IMR-90 (cell line): ENCODE measurements at regions not wholly inside any gene's neighbourhood (a gene's known extent, or its start where the extent isn't known, plus 50 kb on each side); places are given as distances from the start of the nearest gene placed in this dataset.

Experiments
- ATAC-seq: fragments of 200-7000 bp; cut with Tn5 transposase; 2 replicates; pipeline ENCODE4 v1.9.1; 2020; ENCODE audit warnings: low read depth, mild to moderate bottlenecking, moderate library complexity
- BruUV-seq: library from RNA; stranded (reverse); fragments of 400-500 nt; replicated peaks from 2 replicates; lab custom pipeline; 2021; lab: Mats Ljungman, UMichigan
- CTCF ChIA-PET: fragments of 300-600 bp; formaldehyde crosslinking; extraction: SDS; loops from one replicate; lab custom pipeline; 2021; ENCODE audit warnings: antibody characterized with exemption; lab: Yijun Ruan, JAX
- POLR2A ChIA-PET: fragments of 300-600 bp; sonication (Branson Sonifier 250); formaldehyde crosslinking; loops from one replicate; lab custom pipeline; 2022; ENCODE audit warnings: antibody characterized with exemption; ENCODE audit not compliant: unreplicated experiment; lab: Charles Lee
- DNase-seq: peaks from one replicate; pipeline ENCODE4 v3.0.0; 2013
- H2AFZ ChIP-seq: replicated peaks from 2 replicates; pipeline ENCODE3; 2013; ENCODE audit warnings: low read length, mild to moderate bottlenecking; ENCODE audit not compliant: poor library complexity
- H2AK5ac ChIP-seq: 2 replicates; pipeline ENCODE4 v1.6.1; 2013; ENCODE audit warnings: low read depth, low read length, inconsistent platforms
- H2AK9ac ChIP-seq: replicated peaks from 2 replicates; pipeline ENCODE3; 2013; ENCODE audit warnings: mild to moderate bottlenecking, low read depth, low read length, moderate library complexity; ENCODE audit not compliant: poor library complexity
- H2BK120ac ChIP-seq: 2 replicates; pipeline ENCODE4 v1.6.1; 2013; ENCODE audit warnings: low read depth, low read length, inconsistent platforms
- H2BK15ac ChIP-seq: 3 replicates; pipeline ENCODE4 v1.6.1; 2013; ENCODE audit warnings: low read depth, low read length, inconsistent platforms
- H2BK20ac ChIP-seq: 2 replicates; pipeline ENCODE4 v1.6.1; 2013; ENCODE audit warnings: low read depth, mild to moderate bottlenecking, inconsistent platforms, low read length, moderate library complexity
- H2BK5ac ChIP-seq: 2 replicates; pipeline ENCODE4 v1.6.1; 2013; ENCODE audit warnings: mild to moderate bottlenecking, low read depth, low read length, inconsistent platforms; ENCODE audit not compliant: poor library complexity, severe bottlenecking
- H3K14ac ChIP-seq: replicated peaks from 2 replicates; pipeline ENCODE4 v1.6.1; 2013; ENCODE audit warnings: low read depth, low read length, inconsistent platforms
- H3K18ac ChIP-seq: 2 replicates; pipeline ENCODE4 v1.6.1; 2013; ENCODE audit warnings: low read depth, low read length, control low read depth
- H3K23ac ChIP-seq: 2 replicates; pipeline ENCODE4 v1.6.1; 2013; ENCODE audit warnings: low read depth, low read length, inconsistent platforms
- H3K27ac ChIP-seq: 2 replicates; pipeline ENCODE4 v1.5.1; 2013; ENCODE audit warnings: mild to moderate bottlenecking, control low read depth, low read length; ENCODE audit not compliant: insufficient read depth
- H3K27me3 ChIP-seq: 2 replicates; pipeline ENCODE4 v1.6.1; 2013; ENCODE audit warnings: low read length; ENCODE audit not compliant: control insufficient read depth, insufficient read depth
- H3K36me3 ChIP-seq: 2 replicates; pipeline ENCODE4 v1.6.1; 2013; ENCODE audit warnings: low read length, mixed read lengths; ENCODE audit not compliant: control insufficient read depth, insufficient read depth
- H3K4ac ChIP-seq: 2 replicates; pipeline ENCODE4 v1.6.1; 2013; ENCODE audit warnings: low read depth, low read length, inconsistent platforms
- H3K4me1 ChIP-seq: 2 replicates; pipeline ENCODE4 v1.6.1; 2013; ENCODE audit warnings: low read length, mixed read lengths; ENCODE audit not compliant: control insufficient read depth, insufficient read depth
- H3K4me2 ChIP-seq: 2 replicates; pipeline ENCODE4 v1.6.1; 2013; ENCODE audit warnings: low read depth, mild to moderate bottlenecking, control low read depth, low read length, moderate library complexity
- H3K4me3 ChIP-seq: 2 replicates; pipeline ENCODE4 v1.5.1; 2013; ENCODE audit warnings: low read depth, mild to moderate bottlenecking, control low read depth, low read length, moderate library complexity; ENCODE audit not compliant: insufficient read depth
- H3K56ac ChIP-seq: 2 replicates; pipeline ENCODE4 v1.6.1; 2013; ENCODE audit warnings: low read length, inconsistent platforms; ENCODE audit not compliant: insufficient read depth; ENCODE audit errors: extremely low read depth
- H3K79me1 ChIP-seq, 2 experiments: 2 replicates each; pipeline ENCODE4 v1.6.1; 2013; ENCODE audit warnings: low read length in 2 of 2, inconsistent platforms in 1 of 2, low read depth in 1 of 2
- H3K9ac ChIP-seq: 2 replicates; pipeline ENCODE4 v1.6.1; 2013; ENCODE audit warnings: low read depth, low read length, control low read depth
- H3K9me1 ChIP-seq: 2 replicates; pipeline ENCODE4 v1.6.1; 2013; ENCODE audit warnings: low read length, inconsistent platforms; ENCODE audit not compliant: insufficient read depth
- H3K9me3 ChIP-seq: 2 replicates; pipeline ENCODE4 v1.6.1; 2013; ENCODE audit warnings: low read length; ENCODE audit not compliant: control insufficient read depth, insufficient read depth
- H4K20me1 ChIP-seq: 2 replicates; pipeline ENCODE4 v1.6.1; 2013; ENCODE audit warnings: low read length, inconsistent platforms; ENCODE audit not compliant: insufficient read depth
- H4K5ac ChIP-seq: 2 replicates; pipeline ENCODE4 v1.6.1; 2013; ENCODE audit warnings: mild to moderate bottlenecking, low read depth, low read length, control low read depth
- H4K8ac ChIP-seq, 2 experiments: 2 replicates each; pipeline ENCODE4 v1.6.1; 2013; ENCODE audit warnings: low read depth in 2 of 2, low read length in 2 of 2, control low read depth in 1 of 2, inconsistent platforms in 1 of 2
- H4K91ac ChIP-seq: 2 replicates; pipeline ENCODE4 v1.6.1; 2013; ENCODE audit warnings: low read depth, low read length, inconsistent platforms; ENCODE audit not compliant: insufficient read depth
- BHLHE40 ChIP-seq: fragments of 150-350 bp; IDR thresholded peaks from 2 replicates; pipeline ENCODE4 v1.6.1; 2016; ENCODE audit warnings: mild to moderate bottlenecking, low read depth, low read length
- CEBPB ChIP-seq: IDR thresholded peaks from 2 replicates; pipeline ENCODE4 v1.6.1; 2012; ENCODE audit warnings: low read depth, low read length, improper control_type of control experiment
- FOS ChIP-seq: fragments of 150-350 bp; IDR thresholded peaks from 2 replicates; pipeline ENCODE4 v1.6.1; 2016; ENCODE audit warnings: low read depth, low read length
- MAFK ChIP-seq: IDR thresholded peaks from 2 replicates; pipeline ENCODE4 v1.6.1; 2012; ENCODE audit warnings: low read depth, low read length, improper control_type of control experiment
- MXI1 ChIP-seq: IDR thresholded peaks from 2 replicates; pipeline ENCODE4 v1.6.1; 2012; ENCODE audit warnings: low read depth, mild to moderate bottlenecking, low read length, moderate library complexity, borderline replicate concordance
- POLR2A ChIP-seq: IDR thresholded peaks from 2 replicates; pipeline ENCODE4 v1.6.1; 2012; ENCODE audit warnings: mild to moderate bottlenecking, low read depth, low read length
- RAD21 ChIP-seq: IDR thresholded peaks from 2 replicates; pipeline ENCODE4 v1.6.1; 2012; ENCODE audit warnings: low read length, improper control_type of control experiment
- WGBS, 2 experiments: methylation state at CpG; one replicate each; pipeline versions ENCODE4 v1.1.5 to v1.1.7; 2013; ENCODE audit warnings: missing lambda C conversion rate in 2 of 2; ENCODE audit not compliant: insufficient read length in 1 of 2; ENCODE audit errors: extremely low coverage in 2 of 2; 5-methylcytosine and 5-hydroxymethylcytosine counted together
- dilution Hi-C: fragments of 300-500 bp; cut with HindIII; formaldehyde crosslinking; loops from one replicate; pipeline ENCODE4 v1.14.3; 2018; ENCODE audit warnings: low sequenced_read_pairs; ENCODE audit not compliant: unreplicated experiment
- in situ Hi-C: fragments of 300-500 bp; cut with MboI; formaldehyde crosslinking; loops from 3 replicates; pipeline ENCODE4 v1.14.3; 2019; ENCODE audit warnings: low sequenced_read_pairs, inconsistent platforms, mixed read lengths
- intact Hi-C: fragments of 100-400 bp; cut with micrococcal nuclease; formaldehyde crosslinking; loops from 2 replicates; pipeline ENCODE4 v1.10.0; 2022

DNA sequence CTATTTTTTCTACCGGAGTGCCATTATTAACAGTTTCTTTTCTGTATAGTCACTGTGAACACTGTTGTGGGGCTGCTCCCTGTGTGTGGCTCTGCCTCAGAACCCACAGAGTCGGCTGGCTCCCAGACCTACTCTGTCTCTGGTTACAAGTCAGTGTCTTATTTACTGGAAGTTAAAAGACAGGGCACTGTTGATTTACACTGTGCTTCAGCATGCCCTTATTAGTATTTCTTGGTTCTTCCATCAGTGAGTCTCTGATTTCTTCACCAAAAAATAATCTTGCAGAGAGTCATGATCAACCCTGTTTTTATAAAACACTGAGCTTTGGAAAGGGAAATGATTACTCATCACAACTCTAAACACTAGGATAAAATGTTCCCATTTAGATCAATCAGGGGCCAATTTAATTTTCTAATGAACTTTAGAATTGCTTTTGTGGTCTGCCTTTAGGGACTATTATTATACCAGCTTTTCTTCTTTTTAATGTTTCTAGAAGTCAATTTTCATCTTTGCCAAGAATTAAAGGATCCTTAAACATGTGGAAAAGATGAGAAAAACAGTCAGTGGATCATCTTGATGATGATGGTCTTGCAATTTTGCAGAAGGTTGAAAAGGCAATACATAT lies 92.6 kb downstream of the UTRN start:
- no peak overlapping the region for H2AK9ac ChIP-seq
- no peaks in the 10 kb centered on the region for H4K20me1 ChIP-seq
- no peaks in the 10 kb centered on the region for H3K27me3 ChIP-seq
- intact Hi-C loops (loop anchor here (1.0 kb wide), 1 partner anchor 92 kb away; the partner anchor contains the start of gene UTRN), in situ Hi-C loops (no loop called here), dilution Hi-C loops (no loop called here)
- H3K9me3 ChIP-seq = no peaks in the 10 kb centered on the region
- no peak overlapping the region; the same call in 1 of the 2 replicates for H3K14ac ChIP-seq
- H3K23ac ChIP-seq = no peak overlapping the region; the same call in 1 of the 2 replicates
- H2AK5ac ChIP-seq = 0 out of 2 replicates have a peak overlapping the region, but pooled peaks have one; percentile 37
- H3K4me3 ChIP-seq = no peak overlapping the region
- peaks cover 9% of the 10 kb centered on the region; the same call in 1 of the 2 replicates for H3K9me1 ChIP-seq
- H2BK15ac ChIP-seq = no peak overlapping the region
- H3K9ac ChIP-seq = peak overlapping the region; percentile 28; the same call in 1 of the 2 replicates
- no CpG with 5 or more reads among the region's 2 CpGs for WGBS, 2 experiments
- H3K56ac ChIP-seq = no peak overlapping the region
- no peak overlapping the region; the same call in 1 of the 2 replicates for H3K18ac ChIP-seq
- peak; percentile 86 for DNase-seq
- H4K8ac ChIP-seq = peak overlapping the region in 1 of 2 experiments; percentile 10; a peak in 1 of 4 replicates
- TF ChIP-seq MXI1 = no peak
- peak; percentile 48; the same call in 1 of the 2 replicates for TF ChIP-seq FOS
- TF ChIP-seq POLR2A = peak; percentile 33; the same call in 1 of the 2 replicates
- TF ChIP-seq RAD21 = no peak
- peak; percentile 68 for TF ChIP-seq MAFK
- no peak for TF ChIP-seq BHLHE40
- peak; percentile 55; the same call in 1 of the 2 replicates for TF ChIP-seq CEBPB
- no peak overlapping the region for H2AFZ ChIP-seq
- no peak overlapping the region for H2BK20ac ChIP-seq
- H3K79me1 ChIP-seq = peaks cover 34 to 49% of the 10 kb centered on the region in 2 experiments
- peak overlapping the region; percentile 6; the same call in 1 of the 2 replicates for H3K4ac ChIP-seq
- no peak overlapping the region; the same call in 1 of the 2 replicates for H4K91ac ChIP-seq
- peaks cover 7% of the 10 kb centered on the region for H3K4me1 ChIP-seq
- no peaks in the 10 kb centered on the region for H3K36me3 ChIP-seq
- H4K5ac ChIP-seq = no peak overlapping the region
- peak overlapping the region; percentile 79 for H2BK5ac ChIP-seq
- peak overlapping the region; percentile 10; the same call in 1 of the 2 replicates for H2BK120ac ChIP-seq
- POLR2A ChIA-PET = no interaction called here
- H3K27ac ChIP-seq = peak overlapping the region; percentile 76
- ATAC-seq = peak; percentile 93
- CTCF ChIA-PET = no interaction called here
- peak overlapping the region; percentile 21 for H3K4me2 ChIP-seq
- no TSS peak for BruUV-seq
